Endothelial cell of umbilical vein (primary cell): ENCODE measurements at regions not wholly inside any gene's neighbourhood (a gene's known extent, or its start where the extent isn't known, plus 50 kb on each side); places are given as distances from the start of the nearest gene placed in this dataset.

Source experiments
- BruUV-seq: library from RNA; stranded (reverse); fragments of 400-500 nt; replicated peaks from 2 replicates; lab custom pipeline; 2021; lab: Mats Ljungman, UMichigan
- CTCF ChIA-PET: fragments of 300-600, 350-600 bp; sonication (Branson Sonifier 250); formaldehyde crosslinking; loops from one replicate; lab custom pipeline; 2021; ENCODE audit warnings: antibody characterized with exemption, inconsistent platforms; lab: Charles Lee
- POLR2A ChIA-PET: fragments of 300-600, 350-600 bp; sonication (Branson Sonifier 250); formaldehyde crosslinking; loops from one replicate; lab custom pipeline; 2021; ENCODE audit warnings: antibody characterized with exemption, inconsistent platforms; lab: Charles Lee
- DNase-seq: peaks from one replicate; pipeline ENCODE4 v3.0.0-alpha.2; 2011; ENCODE audit warnings: low read depth, low spot score
- FAIRE-seq: peaks from 2 replicates; lab custom pipeline; 2011; peaks lifted over from hg19 to GRCh38; lab: Jason Lieb, UNC
- H2AFZ ChIP-seq: 2 replicates; pipeline ENCODE4 v1.6.0; 2012; ENCODE audit warnings: low read depth, low read length, control low read depth, inconsistent platforms
- H3K27ac ChIP-seq: 2 replicates; pipeline ENCODE4 v1.5.1; 2011; ENCODE audit warnings: low read depth, mild to moderate bottlenecking, control low read depth, low read length, moderate library complexity; ENCODE audit not compliant: insufficient read depth
- H3K27me3 ChIP-seq, 2 experiments: 2 replicates each; pipeline versions ENCODE4 v1.6.0 to v1.6.1; 2011; ENCODE audit warnings: low read length in 2 of 2, mixed read lengths in 1 of 2; ENCODE audit not compliant: control insufficient read depth in 2 of 2, insufficient read depth in 2 of 2
- H3K36me3 ChIP-seq, 2 experiments: 2 replicates in 1 of 2; 3 replicates in 1 of 2; pipeline ENCODE4 v1.5.1; 2011; ENCODE audit warnings: low read length in 2 of 2, mild to moderate bottlenecking in 1 of 2, moderate library complexity in 1 of 2; ENCODE audit not compliant: control insufficient read depth in 2 of 2, insufficient read depth in 2 of 2; ENCODE audit errors: extremely low read depth in 1 of 2
- H3K4me1 ChIP-seq: 3 replicates; pipeline ENCODE4 v1.5.1; 2011; ENCODE audit warnings: mild to moderate bottlenecking, low read length; ENCODE audit not compliant: control insufficient read depth, insufficient read depth; ENCODE audit errors: extremely low read depth
- H3K4me2 ChIP-seq: 2 replicates; pipeline ENCODE4 v1.6.1; 2011; ENCODE audit warnings: low read length, control low read depth, mixed read lengths; ENCODE audit not compliant: insufficient read depth
- H3K4me3 ChIP-seq, 3 experiments: fragments of 200-600 bp in 1 of 3; sonication (generic), shearing (Covaris generic) in 1 of 3; replicated peaks in 1 of 3; 2 replicates each; pipeline ENCODE4 v1.5.1; 2011 to 2016; ENCODE audit warnings: control low read depth in 3 of 3, low read length in 3 of 3, mild to moderate bottlenecking in 2 of 3, inconsistent platforms in 1 of 3, low read depth in 1 of 3, moderate library complexity in 1 of 3; ENCODE audit not compliant: insufficient read depth in 1 of 3
- H3K79me2 ChIP-seq: 2 replicates; pipeline ENCODE4 v1.6.0; 2012; ENCODE audit warnings: low read length, inconsistent platforms; ENCODE audit not compliant: control insufficient read depth, insufficient read depth
- H3K9ac ChIP-seq: replicated peaks from 2 replicates; pipeline ENCODE3; 2011; ENCODE audit warnings: low read length, control low read depth; ENCODE audit not compliant: insufficient read depth; ENCODE audit errors: extremely low read depth
- H3K9me1 ChIP-seq: replicated peaks from 3 replicates; pipeline ENCODE4 v1.6.0; 2011; ENCODE audit warnings: mild to moderate bottlenecking, low read length; ENCODE audit not compliant: control insufficient read depth, insufficient read depth; ENCODE audit errors: extremely low read depth
- H3K9me3 ChIP-seq: replicated peaks from 2 replicates; pipeline ENCODE4 v1.5.1; 2012; ENCODE audit warnings: low read length, inconsistent platforms; ENCODE audit not compliant: control insufficient read depth, insufficient read depth
- H4K20me1 ChIP-seq: replicated peaks from 2 replicates; pipeline ENCODE3; 2011; ENCODE audit warnings: mild to moderate bottlenecking, low read length; ENCODE audit not compliant: control insufficient read depth, insufficient read depth; ENCODE audit errors: extremely low read depth
- EZH2 ChIP-seq: IDR thresholded peaks from 2 replicates; pipeline ENCODE4 v1.6.1; 2012; ENCODE audit warnings: borderline replicate concordance, low read depth, mild to moderate bottlenecking, moderate library complexity, low read length, inconsistent platforms; ENCODE audit not compliant: severe bottlenecking
- FOS ChIP-seq: IDR thresholded peaks from 2 replicates; pipeline ENCODE4 v1.6.1; 2011; ENCODE audit warnings: mild to moderate bottlenecking, low read length, moderate library complexity, borderline replicate concordance; ENCODE audit not compliant: insufficient read depth
- GATA2 ChIP-seq: IDR thresholded peaks from 2 replicates; pipeline ENCODE4 v1.7.0; 2011; ENCODE audit warnings: low read depth, mild to moderate bottlenecking, moderate library complexity, mixed read lengths, low read length; ENCODE audit not compliant: insufficient read length, insufficient read depth
- JUN ChIP-seq: IDR thresholded peaks from 2 replicates; pipeline ENCODE4 v1.6.1; 2011; ENCODE audit warnings: borderline replicate concordance, low read depth; ENCODE audit not compliant: insufficient read length, insufficient read depth
- MYC ChIP-seq: IDR thresholded peaks from one replicate; pipeline ENCODE4 v1.6.1; 2011; ENCODE audit warnings: mild to moderate bottlenecking, low read depth, low read length
- POLR2A ChIP-seq: IDR thresholded peaks from 2 replicates; pipeline ENCODE4 v1.6.1; 2012; ENCODE audit warnings: low read depth, mild to moderate bottlenecking, control low read depth, low read length
- POLR2AphosphoS5 ChIP-seq: IDR thresholded peaks from 2 replicates; pipeline ENCODE4 v1.6.1; 2012; ENCODE audit warnings: low read depth, mild to moderate bottlenecking, control low read depth, low read length, moderate library complexity; ENCODE audit not compliant: insufficient read depth
- dilution Hi-C: fragments of 300-500 bp; cut with MboI; formaldehyde crosslinking; loops from one replicate; pipeline ENCODE4 v1.15.0; 2019; ENCODE audit warnings: low sequenced_read_pairs; ENCODE audit not compliant: extremely low pct_ligation_motif_present
- intact Hi-C: fragments of 100-400 bp; cut with micrococcal nuclease; formaldehyde crosslinking; loops from one replicate; pipeline ENCODE4 v1.10.0; 2022
- TF ChIP-seq, protein P1 (sequence below): IDR thresholded peaks from 2 replicates; pipeline ENCODE4 v1.6.1; 2011; ENCODE audit not compliant: insufficient read depth, insufficient read length
- TF ChIP-seq, protein P2 (sequence below), 2 donors: IDR thresholded peaks; 1 replicate in 1 of 2; 2 replicates in 1 of 2; pipeline ENCODE4 v1.5.1; 2011; ENCODE audit warnings: low read length in 2 of 2, mild to moderate bottlenecking in 2 of 2, moderate library complexity in 2 of 2, control low read depth in 1 of 2, inconsistent platforms in 1 of 2, low read depth in 1 of 2; ENCODE audit not compliant: insufficient read depth in 1 of 2; ENCODE audit errors: extremely low read depth in 1 of 2

DNA sequence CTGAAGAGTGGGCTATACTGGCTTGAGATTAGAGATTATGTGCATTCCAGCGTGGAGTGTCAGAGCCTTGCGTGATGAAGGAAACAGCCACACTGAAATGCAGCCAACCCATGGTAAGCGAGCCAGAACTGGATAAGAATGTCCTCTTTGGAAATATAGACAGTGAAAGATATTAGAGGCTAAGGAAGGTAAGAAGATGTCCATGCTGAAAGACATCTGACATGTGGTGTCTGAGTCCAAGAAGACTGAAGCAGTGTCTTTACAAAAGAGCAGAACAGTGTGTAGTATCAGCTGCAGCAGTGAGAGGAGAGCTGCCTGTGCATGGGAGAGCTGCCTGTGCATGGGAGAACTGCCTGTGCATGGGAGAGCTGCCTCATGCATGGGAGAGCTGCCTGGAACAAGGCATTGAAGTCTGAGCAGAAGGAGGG is 672.2 kb downstream of the DIPK2A start:
- no peak overlapping the region for H3K27ac ChIP-seq
- H4K20me1 ChIP-seq: no peaks in the 10 kb centered on the region
- dilution Hi-C loops (no loop called here), intact Hi-C loops (no loop called here)
- ChIA-PET POLR2A (no interaction called here), CTCF (no interaction called here)
- H3K4me3 ChIP-seq: no peak overlapping the region
- H3K4me2 ChIP-seq: no peak overlapping the region
- no peak overlapping the region for H3K9ac ChIP-seq
- H3K27me3 ChIP-seq: no peaks in the 10 kb centered on the region
- no peak for TF ChIP-seq POLR2AphosphoS5
- TF ChIP-seq POLR2A: no peak
- no peak for TF ChIP-seq MYC
- TF ChIP-seq, protein P1, sequence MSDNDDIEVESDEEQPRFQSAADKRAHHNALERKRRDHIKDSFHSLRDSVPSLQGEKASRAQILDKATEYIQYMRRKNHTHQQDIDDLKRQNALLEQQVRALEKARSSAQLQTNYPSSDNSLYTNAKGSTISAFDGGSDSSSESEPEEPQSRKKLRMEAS: no peak
- TF ChIP-seq GATA2: no peak
- no peak for TF ChIP-seq JUN
- no peak for TF ChIP-seq EZH2
- no peak for TF ChIP-seq FOS
- TF ChIP-seq, protein P2, sequence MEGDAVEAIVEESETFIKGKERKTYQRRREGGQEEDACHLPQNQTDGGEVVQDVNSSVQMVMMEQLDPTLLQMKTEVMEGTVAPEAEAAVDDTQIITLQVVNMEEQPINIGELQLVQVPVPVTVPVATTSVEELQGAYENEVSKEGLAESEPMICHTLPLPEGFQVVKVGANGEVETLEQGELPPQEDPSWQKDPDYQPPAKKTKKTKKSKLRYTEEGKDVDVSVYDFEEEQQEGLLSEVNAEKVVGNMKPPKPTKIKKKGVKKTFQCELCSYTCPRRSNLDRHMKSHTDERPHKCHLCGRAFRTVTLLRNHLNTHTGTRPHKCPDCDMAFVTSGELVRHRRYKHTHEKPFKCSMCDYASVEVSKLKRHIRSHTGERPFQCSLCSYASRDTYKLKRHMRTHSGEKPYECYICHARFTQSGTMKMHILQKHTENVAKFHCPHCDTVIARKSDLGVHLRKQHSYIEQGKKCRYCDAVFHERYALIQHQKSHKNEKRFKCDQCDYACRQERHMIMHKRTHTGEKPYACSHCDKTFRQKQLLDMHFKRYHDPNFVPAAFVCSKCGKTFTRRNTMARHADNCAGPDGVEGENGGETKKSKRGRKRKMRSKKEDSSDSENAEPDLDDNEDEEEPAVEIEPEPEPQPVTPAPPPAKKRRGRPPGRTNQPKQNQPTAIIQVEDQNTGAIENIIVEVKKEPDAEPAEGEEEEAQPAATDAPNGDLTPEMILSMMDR (IDR thresholded peaks at IDR 0.05; ENCODE audit: extremely low read depth in 1 of 2, insufficient read depth in 1 of 2, low read depth in 1 of 2, low read length in 2 of 2): no peak
- no peaks in the 10 kb centered on the region for H3K79me2 ChIP-seq
- H3K9me3 ChIP-seq: no peaks in the 10 kb centered on the region
- H2AFZ ChIP-seq: peak overlapping the region; percentile 65
- DNase-seq (no peak), FAIRE-seq (no peak)
- H3K36me3 ChIP-seq: no peaks in the 10 kb centered on the region
- no peaks in the 10 kb centered on the region for H3K4me1 ChIP-seq
- BruUV-seq: no TSS peak
- no peaks in the 10 kb centered on the region for H3K9me1 ChIP-seq
